ENCODE measurements at regions not wholly inside any gene's neighbourhood (a gene's known extent, or its start where the extent isn't known, plus 50 kb on each side); places are given as distances from the start of the nearest gene placed in this dataset.

- TF ChIP-seq, protein P1, sequence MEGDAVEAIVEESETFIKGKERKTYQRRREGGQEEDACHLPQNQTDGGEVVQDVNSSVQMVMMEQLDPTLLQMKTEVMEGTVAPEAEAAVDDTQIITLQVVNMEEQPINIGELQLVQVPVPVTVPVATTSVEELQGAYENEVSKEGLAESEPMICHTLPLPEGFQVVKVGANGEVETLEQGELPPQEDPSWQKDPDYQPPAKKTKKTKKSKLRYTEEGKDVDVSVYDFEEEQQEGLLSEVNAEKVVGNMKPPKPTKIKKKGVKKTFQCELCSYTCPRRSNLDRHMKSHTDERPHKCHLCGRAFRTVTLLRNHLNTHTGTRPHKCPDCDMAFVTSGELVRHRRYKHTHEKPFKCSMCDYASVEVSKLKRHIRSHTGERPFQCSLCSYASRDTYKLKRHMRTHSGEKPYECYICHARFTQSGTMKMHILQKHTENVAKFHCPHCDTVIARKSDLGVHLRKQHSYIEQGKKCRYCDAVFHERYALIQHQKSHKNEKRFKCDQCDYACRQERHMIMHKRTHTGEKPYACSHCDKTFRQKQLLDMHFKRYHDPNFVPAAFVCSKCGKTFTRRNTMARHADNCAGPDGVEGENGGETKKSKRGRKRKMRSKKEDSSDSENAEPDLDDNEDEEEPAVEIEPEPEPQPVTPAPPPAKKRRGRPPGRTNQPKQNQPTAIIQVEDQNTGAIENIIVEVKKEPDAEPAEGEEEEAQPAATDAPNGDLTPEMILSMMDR (IDR thresholded peaks at IDR 0.05; ENCODE audit: insufficient read depth, low read length, poor library complexity, severe bottlenecking), result no peak
- TF ChIP-seq EZH2phosphoT487 (conservative IDR thresholded peaks at IDR 0.05; ENCODE audit: low read length), result no peak
These were observed 990.5 kb upstream of the CITED2 start for GRCh38 chr6:140364916-140365315.
